ENCODE measurements at regions not wholly inside any gene's neighbourhood (a gene's known extent, or its start where the extent isn't known, plus 50 kb on each side); places are given as distances from the start of the nearest gene placed in this dataset.

GRCh38 chr18:4842751-4843150 lies 354.3 kb downstream of the AKAIN1 start:
- no peak overlapping the region for H3K27ac ChIP-seq (ENCODE audit: low read depth in 1 of 2, low read length in 2 of 2)
- no peak overlapping the region for H3K9ac ChIP-seq (ENCODE audit: low read depth in 1 of 2, low read length in 2 of 2)
- no peaks in the 10 kb centered on the region for H3K27me3 ChIP-seq (ENCODE audit: control insufficient read depth in 4 of 4, insufficient read depth in 4 of 4, low read length in 3 of 4)
- H3K36me3 ChIP-seq (ENCODE audit: control insufficient read depth in 4 of 4, insufficient read depth in 3 of 4, low read depth in 1 of 4, low read length in 3 of 4), result no peaks in the 10 kb centered on the region
- 62% methylated on average over 1 of the region's 1 CpG for WGBS
- TF ChIP-seq EGR1 (IDR thresholded peaks at IDR 0.05; ENCODE audit: low read depth in 2 of 2) (no peak), HNF4A (conservative IDR thresholded peaks at IDR 0.05) (no peak), GABPA (IDR thresholded peaks at IDR 0.05 in 1 of 2, conservative IDR thresholded peaks at IDR 0.05 in 1 of 2) (no peak), RAD21 (IDR thresholded peaks at IDR 0.05) (no peak), REST (IDR thresholded peaks at IDR 0.05) (no peak), CTCF (IDR thresholded peaks at IDR 0.05; ENCODE audit: low read depth, low read length, missing input control) (no peak), MAX (IDR thresholded peaks at IDR 0.05) (no peak)
- no peaks in the 10 kb centered on the region for H3K4me1 ChIP-seq (ENCODE audit: control insufficient read depth in 4 of 4, insufficient read depth in 4 of 4, low read length in 3 of 4)
- H3K9me3 ChIP-seq (ENCODE audit: control insufficient read depth in 4 of 4, low read length in 3 of 4), result no peaks in the 10 kb centered on the region
- H3K4me3 ChIP-seq (ENCODE audit: low read depth in 1 of 3, low read length in 3 of 3), result no peak overlapping the region
- DNase-seq (ENCODE audit: low spot score), result no peak

GRCh38 chr18:4842287-4842686 lies 354.8 kb downstream of the AKAIN1 start:
- Histone ChIP-seq H3K9me3 (ENCODE audit: control insufficient read depth in 4 of 4, low read length in 3 of 4) (no peaks in the 10 kb centered on the region), H3K9ac (ENCODE audit: low read depth in 1 of 2, low read length in 2 of 2) (no peak overlapping the region), H3K4me3 (ENCODE audit: low read depth in 1 of 3, low read length in 3 of 3) (no peak overlapping the region), H3K27ac (ENCODE audit: low read depth in 1 of 2, low read length in 2 of 2) (no peak overlapping the region), H3K4me1 (ENCODE audit: control insufficient read depth in 4 of 4, insufficient read depth in 4 of 4, low read length in 3 of 4) (no peaks in the 10 kb centered on the region), H3K36me3 (ENCODE audit: control insufficient read depth in 4 of 4, insufficient read depth in 3 of 4, low read depth in 1 of 4, low read length in 3 of 4) (no peaks in the 10 kb centered on the region), H3K27me3 (ENCODE audit: control insufficient read depth in 4 of 4, insufficient read depth in 4 of 4, low read length in 3 of 4) (no peaks in the 10 kb centered on the region)
- TF ChIP-seq ATF3 (IDR thresholded peaks at IDR 0.05) (no peak), ZBTB33 (IDR thresholded peaks at IDR 0.05) (no peak), REST (IDR thresholded peaks at IDR 0.05) (no peak), MAX (IDR thresholded peaks at IDR 0.05) (no peak), GABPA (IDR thresholded peaks at IDR 0.05 in 1 of 2, conservative IDR thresholded peaks at IDR 0.05 in 1 of 2) (no peak), SP1 (IDR thresholded peaks at IDR 0.05) (no peak), FOXA2 (IDR thresholded peaks at IDR 0.05) (no peak), YY1 (IDR thresholded peaks at IDR 0.05) (no peak), EGR1 (IDR thresholded peaks at IDR 0.05; ENCODE audit: low read depth in 2 of 2) (no peak), RAD21 (IDR thresholded peaks at IDR 0.05) (no peak), NR2F2 (IDR thresholded peaks at IDR 0.05) (no peak), CTCF (IDR thresholded peaks at IDR 0.05; ENCODE audit: low read depth, low read length, missing input control) (no peak), FOXA1 (IDR thresholded peaks at IDR 0.05) (no peak), HNF4A (conservative IDR thresholded peaks at IDR 0.05) (no peak), JUND (IDR thresholded peaks at IDR 0.05) (no peak), TAF1 (conservative IDR thresholded peaks at IDR 0.05) (no peak), HNF4G (IDR thresholded peaks at IDR 0.05) (no peak), RXRA (IDR thresholded peaks at IDR 0.05) (no peak)
- 60% methylated on average over 2 of the region's 2 CpGs for WGBS
- DNase-seq (ENCODE audit: low spot score), result no peak

All from liver (tissue), 8 donors.